ENCODE measurements at regions not wholly inside any gene's neighbourhood (a gene's known extent, or its start where the extent isn't known, plus 50 kb on each side); places are given as distances from the start of the nearest gene placed in this dataset.

DNA sequence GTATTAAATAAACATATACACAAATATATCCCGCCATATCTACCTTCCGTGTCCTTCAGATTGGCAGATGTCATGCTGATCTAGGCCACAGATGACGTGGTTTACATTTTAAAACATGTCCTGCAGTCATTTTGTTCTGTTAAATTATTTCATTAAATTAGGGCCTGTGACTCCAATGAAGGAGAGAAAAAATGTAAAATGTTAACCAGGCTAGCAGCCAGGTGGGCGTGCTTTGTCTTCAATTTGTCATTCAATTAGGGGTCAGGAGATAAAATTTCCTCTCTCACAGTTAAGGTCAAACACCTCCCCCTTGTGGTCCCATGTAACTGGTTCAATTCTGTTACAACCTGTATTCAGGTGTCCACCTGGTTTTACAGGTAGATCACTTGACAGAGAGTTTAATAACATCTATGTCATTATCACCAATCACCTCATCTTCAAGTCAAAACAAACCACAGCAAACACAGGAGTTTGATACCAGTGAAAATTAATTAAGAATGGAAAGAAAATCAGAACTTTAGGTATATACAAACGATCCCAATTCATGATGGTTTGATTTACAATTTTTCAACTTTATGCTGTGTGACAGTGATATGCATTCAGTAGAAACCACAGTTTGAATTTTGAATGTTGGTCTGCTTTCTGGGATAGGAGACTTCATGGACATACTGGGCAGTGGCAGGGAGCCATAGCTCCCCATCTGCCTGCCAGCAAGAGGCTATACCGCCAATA, 339.4 kb downstream of the CMPK2 start:
- no peak for DNase-seq (ENCODE audit: low read depth)

DNA sequence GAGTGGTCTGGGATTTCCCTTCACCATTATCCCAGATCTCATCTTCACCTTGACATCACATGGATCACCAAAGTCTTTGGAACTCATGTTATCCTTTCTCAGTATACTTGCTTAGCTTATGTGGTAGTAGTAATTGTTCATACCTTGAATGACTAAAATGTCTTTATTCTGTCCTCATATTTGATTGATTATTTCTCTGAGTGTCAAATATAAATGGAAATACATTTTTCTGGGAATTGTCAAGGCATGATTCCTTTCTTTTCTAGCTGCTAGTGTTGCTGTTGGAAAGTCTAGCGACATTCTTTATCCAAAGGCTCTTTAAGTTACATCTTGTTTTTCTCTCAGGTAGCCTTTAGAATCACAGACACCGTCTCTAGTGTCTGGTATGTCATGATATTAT, 334.4 kb downstream of the CMPK2 start:
- no peak for DNase-seq (ENCODE audit: low read depth)

DNA sequence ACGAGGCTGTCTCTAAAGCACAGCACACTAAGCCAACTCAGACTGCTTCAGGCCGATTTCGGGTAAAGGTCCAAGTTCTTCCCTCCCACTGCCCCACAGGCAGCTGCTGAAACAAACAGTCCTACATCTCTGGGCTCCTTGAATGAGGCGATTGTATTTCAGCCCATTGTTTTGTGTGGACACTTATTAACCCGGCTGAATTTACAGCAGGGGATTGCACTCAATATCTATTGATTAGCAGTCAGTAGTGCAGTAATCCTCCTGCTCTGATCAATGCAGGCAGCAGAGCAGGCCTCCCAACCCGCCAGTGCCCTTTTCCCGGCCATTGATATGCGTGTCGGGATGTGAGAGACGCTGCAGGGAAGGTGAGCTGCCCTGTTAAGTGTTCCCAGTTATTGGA, 330.1 kb downstream of the CMPK2 start:
- DNase-seq (ENCODE audit: low read depth), result no peak

DNA sequence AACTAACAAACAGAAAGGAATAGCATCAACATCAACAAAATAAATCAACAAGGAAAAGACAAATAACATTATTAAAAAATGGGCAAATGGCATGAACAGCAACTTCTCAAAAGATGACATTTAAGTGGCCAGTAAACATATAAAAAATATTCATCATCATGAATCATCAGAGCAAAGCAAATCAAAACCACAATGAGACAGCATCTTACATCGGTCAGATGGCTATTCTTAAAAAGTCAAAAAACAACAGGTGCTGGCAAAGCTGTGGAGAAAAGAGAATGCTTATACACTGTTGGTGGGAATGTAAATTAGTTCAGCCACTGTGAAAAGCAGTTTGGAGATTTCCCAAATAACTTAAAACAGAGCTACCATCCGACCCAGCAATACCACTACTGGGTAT, 327.1 kb downstream of the CMPK2 start:
- no peak for DNase-seq (ENCODE audit: low read depth)

GRCh38 chr2:6545336-6545735, 320.4 kb downstream of the CMPK2 start:
- no peak for DNase-seq (ENCODE audit: low read depth)

- no peak for DNase-seq (ENCODE audit: low read depth)
Measured at GRCh38 chr2:6545795-6546194, 319.9 kb downstream of the CMPK2 start.

DNA sequence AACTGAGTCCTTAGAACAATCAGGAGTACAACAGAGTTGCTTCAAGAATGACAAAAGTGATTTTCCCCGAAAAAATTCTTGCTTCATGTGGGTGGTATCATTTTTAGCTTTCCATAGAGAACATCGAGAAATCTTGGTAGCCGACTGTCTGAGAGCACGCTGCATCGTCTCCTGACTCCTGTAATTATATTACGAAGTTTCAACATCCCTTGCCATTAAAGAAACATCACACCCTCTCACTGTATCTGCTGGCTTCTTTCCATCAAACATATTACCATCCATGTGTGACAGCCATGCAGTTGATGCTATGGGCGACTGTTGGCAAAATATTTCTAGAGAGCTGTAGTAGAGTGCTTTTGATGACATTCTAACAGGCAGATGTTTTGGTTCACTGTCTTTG, 311.2 kb downstream of the CMPK2 start:
- DNase-seq (ENCODE audit: low read depth), result no peak

DNA sequence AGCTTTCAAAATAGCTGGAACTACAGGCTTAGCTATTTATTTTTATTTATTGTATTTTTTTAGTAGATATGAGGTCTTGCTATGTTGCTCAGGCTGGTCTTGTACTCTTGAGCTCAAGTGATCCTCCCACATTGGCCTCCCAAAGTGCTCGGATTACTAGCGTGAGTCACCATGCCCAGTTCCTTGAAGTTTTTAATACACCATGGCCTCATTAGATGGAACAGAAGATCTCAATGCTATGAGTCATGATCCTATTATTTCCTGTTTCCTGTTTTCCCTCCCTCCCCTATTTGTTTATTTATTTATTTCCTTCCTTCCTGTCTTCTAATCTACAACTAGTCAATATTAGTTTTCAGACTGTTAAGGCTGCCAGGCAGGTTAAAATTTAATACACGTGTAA, 309.0 kb downstream of the CMPK2 start:
- DNase-seq (ENCODE audit: low read depth), result no peak

- no peak for DNase-seq (ENCODE audit: low read depth)
Measured at GRCh38 chr2:6557737-6558136, 308.0 kb downstream of the CMPK2 start.

- DNase-seq (ENCODE audit: low read depth), result no peak
Measured at GRCh38 chr2:6562771-6563170, 302.9 kb downstream of the CMPK2 start.

DNA sequence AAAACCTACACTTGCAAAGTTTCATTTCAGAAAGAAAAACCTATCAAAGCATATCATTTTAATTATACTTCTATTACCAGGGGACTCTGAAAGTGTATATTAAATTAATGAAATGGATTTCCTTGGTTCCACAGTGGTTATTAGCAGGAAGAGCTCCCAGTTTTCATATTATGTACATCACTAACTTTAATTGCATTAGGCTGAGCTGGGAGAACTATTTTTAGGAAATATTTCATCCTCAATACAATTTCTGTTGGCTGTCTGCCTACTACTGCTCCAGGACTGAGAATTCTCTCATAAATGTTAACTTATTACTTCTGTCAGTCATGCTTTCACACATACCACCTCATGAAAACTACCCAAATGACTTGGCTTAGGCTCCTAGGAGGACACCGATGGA, 301.4 kb downstream of the CMPK2 start:
- no peak for DNase-seq (ENCODE audit: low read depth)

GRCh38 chr2:6574121-6574520, 291.6 kb downstream of the CMPK2 start:
- DNase-seq (ENCODE audit: low read depth), result no peak

GRCh38 chr2:6576302-6576701, 289.4 kb downstream of the CMPK2 start:
- no peak for DNase-seq (ENCODE audit: low read depth)

- DNase-seq (ENCODE audit: low read depth), result no peak
Measured at GRCh38 chr2:6577960-6578359, 287.7 kb downstream of the CMPK2 start.

DNA sequence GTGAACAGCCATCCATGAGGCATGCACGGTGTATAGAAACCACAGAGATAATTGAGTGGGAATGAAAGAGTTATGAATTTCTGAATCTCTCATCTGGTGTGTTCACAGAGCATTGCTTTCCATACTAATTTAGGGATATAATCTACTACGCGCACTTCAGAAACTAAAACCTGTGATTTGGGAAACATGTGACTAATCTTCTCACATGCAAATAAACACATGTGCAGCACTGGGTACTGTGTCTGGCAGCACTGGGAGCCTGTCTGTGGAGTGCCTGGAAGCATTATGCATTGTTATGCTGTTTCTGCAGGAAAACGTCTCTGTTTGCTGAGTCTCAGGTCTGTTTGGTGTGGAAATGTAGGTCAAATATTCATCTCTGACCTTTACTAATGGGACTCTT, 287.3 kb downstream of the CMPK2 start:
- no peak for DNase-seq (ENCODE audit: low read depth)

- no peak for DNase-seq (ENCODE audit: low read depth)
Measured at GRCh38 chr2:6579281-6579680, 286.4 kb downstream of the CMPK2 start.

DNA sequence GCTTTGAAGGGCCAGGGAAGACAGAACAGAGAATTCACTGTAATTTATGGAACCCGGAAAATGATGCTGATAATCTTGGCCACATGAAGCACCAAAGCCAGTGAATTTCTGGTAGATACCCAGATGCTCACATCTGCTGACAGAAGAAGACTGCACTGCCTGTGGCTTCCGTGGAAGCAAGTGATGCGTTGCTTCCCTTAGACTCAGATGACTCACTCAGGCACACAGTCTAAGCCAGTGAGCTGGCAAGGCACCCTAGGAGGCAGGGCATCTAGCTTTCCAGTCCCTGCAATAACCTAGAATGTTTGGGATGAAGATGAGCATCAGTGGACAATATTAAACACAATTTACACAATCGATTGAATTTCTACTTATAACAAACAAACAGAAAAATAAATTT, 284.7 kb downstream of the CMPK2 start:
- DNase-seq (ENCODE audit: low read depth), result no peak

DNA sequence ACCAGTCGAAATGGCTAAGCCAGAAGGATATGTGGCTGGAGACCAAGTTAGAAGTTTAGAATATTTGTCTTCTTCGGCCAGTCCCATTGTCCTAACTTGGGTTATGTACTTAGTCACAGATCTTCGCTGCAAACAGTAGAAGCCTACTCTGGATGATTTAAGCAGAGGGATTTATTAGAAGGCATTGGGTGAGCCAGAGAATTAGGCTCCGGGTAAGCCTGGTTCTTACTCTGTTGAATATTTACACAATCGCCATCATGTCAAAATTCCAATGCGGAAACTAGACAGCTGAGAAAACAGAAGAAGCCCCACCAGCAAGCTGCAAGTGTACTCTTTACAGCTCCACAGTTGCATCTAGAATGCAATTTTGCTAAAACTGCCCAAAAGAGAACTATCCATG, 276.6 kb downstream of the CMPK2 start:
- DNase-seq (ENCODE audit: low read depth), result no peak

DNA sequence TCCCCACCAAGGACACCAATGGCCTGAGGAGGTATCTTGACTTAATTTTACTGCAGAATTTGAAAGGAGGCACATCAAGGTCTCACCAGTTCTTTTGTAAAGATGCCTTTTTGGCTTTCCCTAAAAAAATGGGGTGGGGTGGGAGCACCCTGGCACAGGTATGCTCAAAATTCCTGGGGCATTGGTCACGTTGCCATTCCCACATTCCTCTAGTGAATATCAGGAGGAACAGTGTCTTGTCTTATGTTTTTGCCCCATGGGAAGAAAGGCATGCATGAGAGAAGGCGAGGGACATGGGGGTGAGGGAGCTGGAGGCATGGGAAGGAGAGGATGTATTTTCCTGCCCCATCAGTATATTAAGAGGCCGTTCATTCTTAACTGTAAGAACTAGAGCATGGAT, 275.3 kb downstream of the CMPK2 start:
- no peak for DNase-seq (ENCODE audit: low read depth)

DNA sequence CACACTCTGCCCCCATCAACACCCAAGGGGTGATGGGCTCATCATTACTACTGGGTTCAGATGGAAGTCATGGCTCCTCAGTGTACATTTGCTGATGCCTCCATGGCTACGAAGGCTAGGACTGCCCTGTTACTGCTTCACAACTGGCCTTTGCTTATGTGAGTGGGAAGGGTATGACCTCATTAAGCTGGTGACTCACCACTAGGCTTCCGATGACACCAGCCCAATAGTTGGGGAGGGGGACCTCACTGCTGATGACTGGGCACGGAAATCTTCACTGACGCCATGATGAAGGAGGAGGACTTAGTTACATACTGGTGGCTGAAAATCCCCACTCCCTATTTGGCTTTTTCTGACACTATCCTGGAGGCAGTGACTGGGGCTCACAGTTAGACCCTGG, 263.2 kb downstream of the CMPK2 start:
- no peak for DNase-seq (ENCODE audit: low read depth)

- no peak for DNase-seq (ENCODE audit: low read depth)
Measured at GRCh38 chr2:6605836-6606505, 259.7 kb downstream of the CMPK2 start.

DNA sequence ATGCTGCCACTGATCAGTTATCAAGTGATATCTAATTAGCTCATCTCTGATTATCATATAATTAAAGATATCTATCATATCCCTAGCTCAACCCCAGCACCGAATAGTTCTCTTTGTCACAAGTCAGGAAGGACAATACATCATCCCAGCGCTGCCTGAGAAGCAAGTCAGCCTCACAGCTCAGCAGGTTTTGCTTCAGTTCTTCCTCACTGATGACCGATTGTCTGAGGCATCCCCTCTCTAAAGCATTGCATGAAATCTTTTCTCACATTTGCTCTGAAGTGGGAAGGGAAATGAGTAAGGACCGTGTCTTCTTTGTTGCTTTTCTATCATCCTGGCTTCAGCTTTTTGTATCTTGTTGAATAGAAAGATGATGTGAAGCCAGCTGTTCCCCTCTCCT, 247.9 kb downstream of the CMPK2 start:
- DNase-seq (ENCODE audit: low read depth), result no peak

DNA sequence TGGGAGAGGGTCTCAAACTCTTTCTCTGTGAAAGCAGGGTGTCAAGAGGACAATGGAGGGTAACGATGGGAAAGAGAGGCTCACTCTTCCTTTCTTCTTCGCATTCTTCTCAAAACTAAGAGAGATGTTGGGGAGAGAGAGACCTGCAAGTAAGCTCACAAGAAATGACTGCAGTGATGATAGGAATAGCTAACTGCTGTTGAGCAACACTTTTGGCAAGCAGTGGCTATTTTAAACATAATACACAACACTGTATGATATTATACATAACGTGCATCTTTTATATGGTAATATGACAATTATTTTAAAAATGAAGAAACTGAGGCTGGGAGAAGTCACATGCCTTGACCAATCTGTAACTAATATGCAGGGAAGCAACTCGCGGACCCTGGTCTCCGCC, 247.5 kb downstream of the CMPK2 start:
- no peak for DNase-seq (ENCODE audit: low read depth)

- no peak for DNase-seq (ENCODE audit: low read depth)
Measured at GRCh38 chr2:6623746-6624145, 242.0 kb downstream of the CMPK2 start.
